Breast epithelium (tissue), 3 donors: ENCODE measurements at regions not wholly inside any gene's neighbourhood (a gene's known extent, or its start where the extent isn't known, plus 50 kb on each side); places are given as distances from the start of the nearest gene placed in this dataset.

Experiments used
- CTCF ChIP-seq, 3 donors: fragments of 450-650 bp; IDR thresholded peaks; one replicate each; pipeline ENCODE4 v1.5.1; 2016 to 2017; ENCODE audit warnings: antibody characterized with exemption in 3 of 3, mild to moderate bottlenecking in 3 of 3, moderate library complexity in 3 of 3
- POLR2AphosphoS5 ChIP-seq, 3 donors: sonication (generic); formaldehyde crosslinking; IDR thresholded peaks; one replicate each; pipeline ENCODE4 v1.6.1; 2017; ENCODE audit warnings: antibody characterized with exemption in 3 of 3

- no peak for TF ChIP-seq POLR2AphosphoS5 (IDR thresholded peaks at IDR 0.05)
- TF ChIP-seq CTCF (IDR thresholded peaks at IDR 0.05), result no peak
Measured at GRCh38 chr1:186595969-186596368, 84.3 kb downstream of the PTGS2 start.
